GM23248 (cell line): ENCODE measurements at regions not wholly inside any gene's neighbourhood (a gene's known extent, or its start where the extent isn't known, plus 50 kb on each side); places are given as distances from the start of the nearest gene placed in this dataset.

ENCODE experiments used
- DNase-seq: peaks from one replicate; pipeline ENCODE4 v3.0.0-alpha.2; 2015
- H2AFZ ChIP-seq: fragments of 200-600 bp; sonication (generic); 2 replicates; pipeline ENCODE4 v1.6.1; 2016; ENCODE audit warnings: antibody characterized with exemption
- H3F3A ChIP-seq: fragments of 200-600 bp; sonication (generic); 2 replicates; pipeline ENCODE4 v1.6.1; 2016; ENCODE audit warnings: mild to moderate bottlenecking, antibody characterized with exemption, mixed run types; ENCODE audit not compliant: insufficient read depth
- H3K27ac ChIP-seq: fragments of 200-600 bp; sonication (generic); 2 replicates; pipeline ENCODE4 v1.5.1; 2016; ENCODE audit warnings: mild to moderate bottlenecking
- H3K27me3 ChIP-seq: fragments of 200-600 bp; sonication (generic); replicated peaks from 2 replicates; pipeline ENCODE4 v1.6.1; 2016; ENCODE audit warnings: mild to moderate bottlenecking; ENCODE audit not compliant: insufficient read depth
- H3K36me3 ChIP-seq: fragments of 200-600 bp; sonication (generic); 2 replicates; pipeline ENCODE4 v1.6.1; 2016; ENCODE audit warnings: low read depth, mild to moderate bottlenecking
- H3K4me1 ChIP-seq: fragments of 200-600 bp; sonication (generic); 2 replicates; pipeline ENCODE4 v1.6.1; 2016; ENCODE audit warnings: mild to moderate bottlenecking; ENCODE audit not compliant: insufficient read depth
- H3K4me2 ChIP-seq: fragments of 200-600 bp; sonication (generic); one replicate; pipeline ENCODE4 v1.6.1; 2016; ENCODE audit warnings: mild to moderate bottlenecking; ENCODE audit not compliant: unreplicated experiment
- H3K4me3 ChIP-seq: fragments of 200-600 bp; sonication (generic); 2 replicates; pipeline ENCODE4 v1.5.1; 2016; ENCODE audit warnings: mild to moderate bottlenecking
- H3K79me2 ChIP-seq: fragments of 200-600 bp; sonication (generic); 2 replicates; pipeline ENCODE4 v1.6.1; 2016; ENCODE audit warnings: mild to moderate bottlenecking; ENCODE audit not compliant: insufficient read depth
- H3K9ac ChIP-seq: fragments of 200-600 bp; sonication (generic); 2 replicates; pipeline ENCODE4 v1.6.1; 2016; ENCODE audit warnings: mild to moderate bottlenecking
- H3K9me2 ChIP-seq: fragments of 200-600 bp; sonication (generic); 2 replicates; pipeline ENCODE4 v1.6.1; 2016; ENCODE audit warnings: mixed run types, mild to moderate bottlenecking, moderate library complexity; ENCODE audit not compliant: insufficient read depth
- H3K9me3 ChIP-seq: fragments of 200-600 bp; sonication (generic); one replicate; pipeline ENCODE4 v1.6.1; 2017; ENCODE audit warnings: low read depth
- H4K20me1 ChIP-seq: fragments of 200-600 bp; sonication (generic); 2 replicates; pipeline ENCODE4 v1.6.0; 2016; ENCODE audit not compliant: insufficient read depth
- EZH2 ChIP-seq: fragments of 200-600 bp; sonication (generic); IDR thresholded peaks from 2 replicates; pipeline ENCODE4 v1.6.1; 2018; ENCODE audit warnings: antibody characterized with exemption, mild to moderate bottlenecking; ENCODE audit not compliant: insufficient read depth, poor library complexity, severe bottlenecking
- EZH2phosphoT487 ChIP-seq: fragments of 200-600 bp; sonication (generic); IDR thresholded peaks from 2 replicates; pipeline ENCODE4 v1.6.1; 2018; ENCODE audit warnings: antibody characterized with exemption, moderate library complexity, mild to moderate bottlenecking, low read depth; ENCODE audit not compliant: insufficient read depth
- WGBS, 2 experiments: methylation state at CpG; one replicate each; pipeline ENCODE4 v1.1.6; 2015 to 2017; ENCODE audit warnings: low lambda C conversion rate in 2 of 2, low coverage in 1 of 2; ENCODE audit errors: missing lambda C conversion rate in 2 of 2; 5-methylcytosine and 5-hydroxymethylcytosine counted together
- in situ Hi-C: fragments of 300-500 bp; cut with MboI; formaldehyde crosslinking; loops from 2 replicates; pipeline ENCODE4 v1.15.0; 2020

DNA sequence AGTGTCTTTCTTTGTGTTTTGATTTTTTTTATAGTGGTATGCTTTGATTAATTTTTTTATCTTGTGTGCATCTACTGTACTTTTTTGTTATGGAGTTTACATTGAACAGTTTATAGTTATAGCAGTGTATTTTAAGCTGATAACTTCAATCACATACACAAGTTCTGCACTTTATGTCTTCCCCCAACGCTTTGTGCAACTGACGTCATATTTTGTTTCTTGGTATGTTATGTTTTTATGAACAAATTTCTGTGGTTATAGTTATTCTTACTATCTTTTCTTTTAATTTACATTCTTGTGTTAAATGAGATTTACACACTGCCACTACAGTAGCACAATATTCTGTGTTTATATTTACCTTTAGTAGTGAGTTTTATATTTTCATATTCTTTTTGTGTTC is 197.1 kb downstream of the SNAPC1 start:
- no peak for DNase-seq
- Histone ChIP-seq H3K9ac (no peak overlapping the region), H3K27ac (no peak overlapping the region), H3K9me3 (no peaks in the 10 kb centered on the region), H3F3A (peaks cover 8% of the 10 kb centered on the region), H3K4me2 (no peak overlapping the region), H3K4me1 (peaks cover 9% of the 10 kb centered on the region), H3K4me3 (no peak overlapping the region), H3K9me2 (no peaks in the 10 kb centered on the region), H4K20me1 (no peaks in the 10 kb centered on the region), H3K27me3 (no peaks in the 10 kb centered on the region), H2AFZ (no peak overlapping the region), H3K79me2 (no peaks in the 10 kb centered on the region), H3K36me3 (0 out of 2 replicates have a peak, but pooled peaks cover 5% of the 10 kb centered on the region)
- in situ Hi-C loops = no loop called here
- 74 to 85% methylated on average over 2 of the region's 2 CpGs for WGBS, 2 experiments
- TF ChIP-seq EZH2phosphoT487 (no peak), EZH2 (no peak)

DNA sequence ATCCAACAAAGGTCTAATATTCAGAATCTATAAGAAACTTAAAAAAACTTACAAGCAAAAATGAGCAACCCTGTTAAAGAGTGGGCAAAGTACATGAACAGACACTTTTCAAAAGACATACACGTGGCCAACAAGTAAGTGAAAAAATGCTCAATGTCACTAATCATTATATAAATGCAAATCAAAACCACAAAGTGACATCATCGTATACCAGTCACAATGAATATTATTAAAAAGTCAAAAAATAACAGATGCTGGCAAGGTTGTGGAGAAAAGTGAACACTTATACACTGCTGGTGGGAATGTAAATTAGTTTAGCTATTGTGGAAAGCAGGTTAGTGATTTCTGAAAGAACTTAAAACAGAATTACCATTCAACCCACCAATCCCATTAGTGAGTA is 199.1 kb downstream of the SNAPC1 start:
- no peaks in the 10 kb centered on the region for H4K20me1 ChIP-seq
- no peak overlapping the region for H3K4me2 ChIP-seq
- TF ChIP-seq EZH2 (no peak), EZH2phosphoT487 (no peak)
- no peak overlapping the region for H3K4me3 ChIP-seq
- no peak overlapping the region for H3K27ac ChIP-seq
- peaks cover 25% of the 10 kb centered on the region for H3K4me1 ChIP-seq
- H3K79me2 ChIP-seq = no peaks in the 10 kb centered on the region
- no peak overlapping the region for H2AFZ ChIP-seq
- no peaks in the 10 kb centered on the region for H3K9me2 ChIP-seq
- H3F3A ChIP-seq = peaks cover 25% of the 10 kb centered on the region
- no peak for DNase-seq
- 24 to 25% methylated on average over 2 of the region's 2 CpGs for WGBS, 2 experiments
- H3K27me3 ChIP-seq = no peaks in the 10 kb centered on the region
- in situ Hi-C loops = no loop called here
- 0 out of 2 replicates have a peak, but pooled peaks cover 3% of the 10 kb centered on the region for H3K36me3 ChIP-seq
- H3K9ac ChIP-seq = no peak overlapping the region
- no peaks in the 10 kb centered on the region for H3K9me3 ChIP-seq

DNA sequence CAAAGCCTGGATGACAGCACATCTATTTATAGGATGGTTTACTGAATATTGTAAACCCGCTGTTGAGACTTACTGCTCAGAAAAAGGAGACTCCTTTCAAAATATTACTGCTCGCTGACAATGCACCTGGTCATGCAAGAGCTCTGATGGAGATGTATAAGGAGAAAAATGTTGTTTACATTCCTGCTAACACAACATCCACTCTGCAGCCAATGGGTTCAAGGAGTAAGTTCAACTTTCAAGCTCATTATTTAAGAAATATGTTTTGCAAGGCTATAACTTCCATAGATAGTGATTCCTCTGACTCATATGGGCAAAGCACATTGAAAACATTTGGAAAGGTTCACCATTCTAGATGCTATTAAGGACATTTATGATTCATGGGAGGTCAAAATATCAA is 201.7 kb downstream of the SNAPC1 start:
- Histone ChIP-seq H3K27me3 (no peaks in the 10 kb centered on the region), H3F3A (peaks cover 29% of the 10 kb centered on the region), H4K20me1 (no peaks in the 10 kb centered on the region), H3K4me1 (peaks cover 25% of the 10 kb centered on the region), H3K9me2 (no peaks in the 10 kb centered on the region), H3K79me2 (no peaks in the 10 kb centered on the region), H3K9me3 (no peaks in the 10 kb centered on the region), H3K4me2 (no peak overlapping the region), H3K4me3 (no peak overlapping the region), H3K36me3 (no peaks in the 10 kb centered on the region), H2AFZ (no peak overlapping the region), H3K9ac (no peak overlapping the region), H3K27ac (no peak overlapping the region)
- in situ Hi-C loops = no loop called here
- WGBS, 2 experiments = 34 to 45% methylated on average over 2 of the region's 2 CpGs
- no peak for TF ChIP-seq EZH2
- no peak for TF ChIP-seq EZH2phosphoT487
- peak; percentile 10 for DNase-seq

DNA sequence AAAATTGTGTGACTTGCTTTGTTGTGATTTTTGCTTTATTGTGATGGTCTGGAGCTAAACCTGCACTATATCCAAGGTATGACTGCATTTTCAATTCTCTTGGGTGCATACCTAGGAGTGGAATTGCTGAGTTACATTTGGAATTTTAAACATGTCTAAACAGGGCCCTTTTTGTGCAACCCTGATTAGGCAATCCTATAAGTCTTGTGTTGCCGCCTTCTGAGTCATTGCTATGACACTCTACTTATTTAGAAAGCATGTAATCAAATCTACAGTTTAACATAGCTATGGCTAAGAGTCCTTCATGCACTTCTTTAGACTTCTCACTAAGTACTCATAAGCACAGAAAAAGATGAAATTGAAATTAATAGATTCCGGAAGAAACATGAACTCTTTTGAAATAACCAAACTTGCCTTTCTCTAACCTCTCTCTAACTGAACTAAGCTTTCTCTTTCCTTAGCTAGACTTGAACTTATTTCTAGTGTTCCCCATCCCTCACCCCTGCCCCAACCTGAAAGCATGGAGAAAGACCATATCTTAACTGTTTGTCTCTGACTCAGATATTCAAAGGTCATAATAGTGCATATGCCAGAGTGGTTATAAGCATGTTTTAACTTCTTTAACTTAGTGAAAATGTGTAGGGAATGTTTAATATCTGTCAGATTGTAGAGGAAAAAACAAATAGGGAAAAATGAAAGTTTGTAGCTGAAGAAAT is 203.0 kb downstream of the SNAPC1 start:
- H3K9ac ChIP-seq = no peak overlapping the region
- H3K36me3 ChIP-seq = no peaks in the 10 kb centered on the region
- in situ Hi-C loops = no loop called here
- TF ChIP-seq EZH2phosphoT487 = no peak
- TF ChIP-seq EZH2 = no peak
- H3K9me2 ChIP-seq = no peaks in the 10 kb centered on the region
- H3K79me2 ChIP-seq = no peaks in the 10 kb centered on the region
- peak overlapping the region; percentile 62 for H3K27ac ChIP-seq
- H3F3A ChIP-seq = peaks cover 29% of the 10 kb centered on the region
- peak overlapping the region; percentile 26 for H3K4me2 ChIP-seq
- peak overlapping the region; percentile 6; the same call in 1 of the 2 replicates for H3K4me3 ChIP-seq
- 45 to 48% methylated on average over 2 of the region's 2 CpGs for WGBS, 2 experiments
- no peaks in the 10 kb centered on the region for H3K27me3 ChIP-seq
- H3K4me1 ChIP-seq = peaks cover 25% of the 10 kb centered on the region
- H3K9me3 ChIP-seq = no peaks in the 10 kb centered on the region
- no peaks in the 10 kb centered on the region for H4K20me1 ChIP-seq
- peak; percentile 89 for DNase-seq
- 0 out of 2 replicates have a peak overlapping the region, but pooled peaks have one; percentile 0 for H2AFZ ChIP-seq
